ENCODE measurements at regions not wholly inside any gene's neighbourhood (a gene's known extent, or its start where the extent isn't known, plus 50 kb on each side); places are given as distances from the start of the nearest gene placed in this dataset.

DNA sequence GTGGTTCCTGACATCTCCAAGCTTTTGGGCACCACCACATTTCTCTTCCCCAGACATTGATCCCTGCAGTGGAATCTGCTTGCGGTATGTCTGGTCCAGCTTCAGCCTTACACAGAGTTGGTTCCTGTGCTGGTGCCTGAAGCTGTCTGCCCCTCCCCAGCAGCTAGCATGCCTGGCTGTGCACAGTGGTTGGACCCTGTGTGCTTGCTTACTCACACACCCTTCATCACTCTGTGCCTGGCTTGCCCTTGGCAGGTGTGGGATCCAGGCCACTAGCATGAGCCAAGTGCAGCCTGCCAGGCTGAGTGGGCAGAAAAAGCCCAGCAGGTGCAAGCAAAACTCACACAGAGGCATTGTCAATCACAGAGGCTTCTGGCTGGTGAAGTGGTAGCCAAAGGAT lies 473.8 kb downstream of the ACTRT1 start:
- Histone ChIP-seq H3K9me3 (ENCODE audit: control insufficient read depth, insufficient read depth, low read length) (peaks cover 11% of the 10 kb centered on the region), H3K27ac (ENCODE audit: low read depth, low read length) (no peak overlapping the region), H3K4me3 (ENCODE audit: low read depth, low read length) (no peak overlapping the region), H3K9ac (ENCODE audit: low read depth, low read length) (no peak overlapping the region), H3K36me3 (ENCODE audit: control insufficient read depth, insufficient read depth, low read length) (no peaks in the 10 kb centered on the region), H3K27me3 (ENCODE audit: control insufficient read depth, insufficient read depth, low read length) (no peaks in the 10 kb centered on the region), H3K4me1 (ENCODE audit: control insufficient read depth, insufficient read depth, low read length) (no peaks in the 10 kb centered on the region)

DNA sequence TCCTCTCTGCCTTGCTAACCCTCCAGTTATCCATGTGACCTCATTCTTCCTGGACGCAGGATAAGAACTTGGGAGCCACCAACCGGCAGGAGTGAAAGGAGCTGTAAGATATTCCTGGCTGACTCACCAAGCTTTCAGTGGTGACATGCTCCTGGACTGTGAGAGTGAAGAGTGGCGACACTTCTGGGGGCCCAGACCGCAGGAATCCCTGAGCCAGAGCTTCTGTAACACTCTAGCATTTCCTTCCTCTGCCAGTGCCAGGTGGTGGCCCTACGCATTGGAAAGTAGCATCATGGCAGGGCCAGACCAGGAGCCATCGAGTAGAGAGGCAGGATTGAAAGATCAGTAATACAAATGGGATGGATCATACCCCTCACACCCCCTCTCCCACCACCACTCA lies 474.3 kb downstream of the ACTRT1 start:
- no peak overlapping the region for H3K4me3 ChIP-seq (ENCODE audit: low read depth, low read length)
- H3K9me3 ChIP-seq (ENCODE audit: control insufficient read depth, insufficient read depth, low read length) = peaks cover 11% of the 10 kb centered on the region
- H3K9ac ChIP-seq (ENCODE audit: low read depth, low read length) = no peak overlapping the region
- no peak overlapping the region for H3K27ac ChIP-seq (ENCODE audit: low read depth, low read length)
- no peaks in the 10 kb centered on the region for H3K27me3 ChIP-seq (ENCODE audit: control insufficient read depth, insufficient read depth, low read length)
- H3K4me1 ChIP-seq (ENCODE audit: control insufficient read depth, insufficient read depth, low read length) = no peaks in the 10 kb centered on the region
- H3K36me3 ChIP-seq (ENCODE audit: control insufficient read depth, insufficient read depth, low read length) = no peaks in the 10 kb centered on the region

DNA sequence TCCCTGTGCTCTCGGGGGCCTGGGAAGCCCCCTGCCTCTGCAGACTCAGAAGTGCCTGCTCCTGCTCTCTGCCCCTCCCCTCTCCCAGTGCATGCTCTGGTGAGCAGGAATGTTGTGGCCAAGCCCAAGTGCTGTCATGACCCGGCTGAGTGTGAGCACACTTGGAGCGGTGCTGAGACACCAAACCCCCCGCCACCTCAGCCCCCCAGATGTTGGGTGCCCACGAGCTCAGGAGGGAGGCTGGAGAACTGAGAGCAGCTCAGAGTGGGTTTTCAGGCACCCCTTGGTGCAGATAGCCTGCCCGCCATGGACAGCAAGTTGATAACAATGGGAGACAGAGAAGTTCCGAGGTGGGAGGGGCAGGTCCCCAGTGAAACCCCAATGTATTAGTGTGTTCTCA lies 477.4 kb downstream of the ACTRT1 start:
- Histone ChIP-seq H3K36me3 (ENCODE audit: control insufficient read depth, insufficient read depth, low read length) (no peaks in the 10 kb centered on the region), H3K4me3 (ENCODE audit: low read depth, low read length) (no peak overlapping the region), H3K9me3 (ENCODE audit: control insufficient read depth, insufficient read depth, low read length) (peaks cover 11% of the 10 kb centered on the region), H3K27ac (ENCODE audit: low read depth, low read length) (no peak overlapping the region), H3K9ac (ENCODE audit: low read depth, low read length) (no peak overlapping the region), H3K27me3 (ENCODE audit: control insufficient read depth, insufficient read depth, low read length) (no peaks in the 10 kb centered on the region), H3K4me1 (ENCODE audit: control insufficient read depth, insufficient read depth, low read length) (peaks cover 13% of the 10 kb centered on the region)

DNA sequence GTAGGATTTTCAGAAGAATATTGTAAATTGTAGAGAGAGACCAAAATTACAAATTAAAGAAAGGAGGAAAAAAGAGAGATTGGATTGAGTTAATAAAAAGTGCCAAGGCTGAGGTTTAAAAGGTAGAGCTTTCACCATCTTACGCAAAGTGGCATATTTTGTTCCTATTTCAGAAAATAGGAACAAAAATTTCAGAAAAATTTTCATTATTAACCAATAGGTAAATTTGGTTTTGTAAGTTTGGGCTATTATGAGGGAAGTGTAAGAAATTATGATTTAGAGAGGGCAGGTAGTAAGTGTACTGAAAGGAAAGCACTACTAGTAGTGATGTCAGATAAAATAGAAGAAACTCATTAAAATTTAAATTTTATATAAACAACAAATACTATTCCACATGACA lies 479.7 kb downstream of the ACTRT1 start:
- Histone ChIP-seq H3K4me3 (ENCODE audit: low read depth, low read length) (no peak overlapping the region), H3K9ac (ENCODE audit: low read depth, low read length) (no peak overlapping the region), H3K27me3 (ENCODE audit: control insufficient read depth, insufficient read depth, low read length) (no peaks in the 10 kb centered on the region), H3K36me3 (ENCODE audit: control insufficient read depth, insufficient read depth, low read length) (no peaks in the 10 kb centered on the region), H3K9me3 (ENCODE audit: control insufficient read depth, insufficient read depth, low read length) (peaks cover 6% of the 10 kb centered on the region; the same call in 1 of the 2 replicates), H3K4me1 (ENCODE audit: control insufficient read depth, insufficient read depth, low read length) (peaks cover 19% of the 10 kb centered on the region), H3K27ac (ENCODE audit: low read depth, low read length) (no peak overlapping the region)

DNA sequence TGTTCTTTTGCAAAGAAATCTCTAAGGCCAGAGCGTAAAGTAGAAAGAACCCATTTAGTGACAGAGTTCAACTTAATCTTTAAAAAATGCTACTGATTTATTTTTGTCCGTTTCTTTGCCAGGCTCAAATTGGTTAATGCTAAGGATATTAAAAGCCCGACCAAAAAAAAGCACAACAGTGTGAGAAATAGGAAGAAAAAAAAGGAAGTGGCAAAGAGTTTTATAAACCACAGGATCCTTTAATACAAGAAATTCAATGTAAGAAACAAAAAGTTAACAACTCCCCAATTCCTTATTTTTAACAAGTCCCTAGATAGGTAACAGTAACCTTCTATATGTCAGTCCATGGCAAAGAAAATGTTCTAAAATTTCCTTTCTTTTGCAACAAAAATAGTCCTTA lies 480.4 kb downstream of the ACTRT1 start:
- Histone ChIP-seq H3K9ac (ENCODE audit: low read depth, low read length) (no peak overlapping the region), H3K9me3 (ENCODE audit: control insufficient read depth, insufficient read depth, low read length) (peaks cover 5% of the 10 kb centered on the region; the same call in 1 of the 2 replicates), H3K4me1 (ENCODE audit: control insufficient read depth, insufficient read depth, low read length) (peaks cover 19% of the 10 kb centered on the region), H3K27ac (ENCODE audit: low read depth, low read length) (no peak overlapping the region), H3K4me3 (ENCODE audit: low read depth, low read length) (no peak overlapping the region), H3K27me3 (ENCODE audit: control insufficient read depth, insufficient read depth, low read length) (no peaks in the 10 kb centered on the region), H3K36me3 (ENCODE audit: control insufficient read depth, insufficient read depth, low read length) (no peaks in the 10 kb centered on the region)

DNA sequence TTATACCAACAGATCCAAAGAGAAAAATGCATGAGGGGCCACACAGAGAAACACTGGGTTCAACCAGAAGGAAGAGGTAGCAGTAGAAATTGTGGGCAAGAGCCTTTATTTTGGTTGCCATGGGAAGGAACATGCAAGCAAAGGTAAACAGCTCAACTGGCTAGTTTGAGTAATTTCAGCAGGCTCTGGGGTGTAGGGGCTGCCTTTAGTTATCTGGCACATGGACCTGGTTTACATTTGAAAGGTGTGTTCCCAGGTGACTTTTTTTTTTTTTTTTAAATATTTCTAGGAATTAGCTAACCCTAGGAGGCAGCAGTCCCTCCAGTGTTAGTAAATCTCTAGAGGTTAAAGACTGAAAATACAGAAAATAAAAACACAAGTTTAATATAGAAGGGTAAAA lies 481.9 kb downstream of the ACTRT1 start:
- no peaks in the 10 kb centered on the region for H3K36me3 ChIP-seq (ENCODE audit: control insufficient read depth, insufficient read depth, low read length)
- no peak overlapping the region for H3K27ac ChIP-seq (ENCODE audit: low read depth, low read length)
- no peaks in the 10 kb centered on the region for H3K27me3 ChIP-seq (ENCODE audit: control insufficient read depth, insufficient read depth, low read length)
- H3K9ac ChIP-seq (ENCODE audit: low read depth, low read length) = no peak overlapping the region
- no peak overlapping the region; the same call in 1 of the 2 replicates for H3K4me3 ChIP-seq (ENCODE audit: low read depth, low read length)
- H3K4me1 ChIP-seq (ENCODE audit: control insufficient read depth, insufficient read depth, low read length) = peaks cover 19% of the 10 kb centered on the region
- H3K9me3 ChIP-seq (ENCODE audit: control insufficient read depth, insufficient read depth, low read length) = no peaks in the 10 kb centered on the region

DNA sequence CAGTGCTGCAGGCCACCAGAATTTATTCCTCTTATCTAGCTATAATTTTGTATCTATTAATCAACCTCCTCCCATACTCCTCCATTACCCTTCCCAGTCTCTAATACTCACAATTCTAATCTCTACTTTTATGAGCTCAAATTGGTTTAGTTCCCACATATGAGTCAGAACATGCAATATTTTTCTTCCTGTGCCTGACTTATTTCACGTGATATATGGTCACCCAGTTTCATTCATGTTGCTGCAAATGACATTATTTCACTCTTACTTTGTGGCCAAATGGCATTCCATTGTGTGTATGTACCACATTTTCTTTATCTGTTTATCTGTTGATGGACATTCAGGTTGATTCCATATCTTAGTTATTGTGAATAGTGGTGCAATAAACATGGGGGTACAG lies 483.5 kb downstream of the ACTRT1 start:
- no peaks in the 10 kb centered on the region for H3K36me3 ChIP-seq (ENCODE audit: control insufficient read depth, insufficient read depth, low read length)
- peaks cover 19% of the 10 kb centered on the region for H3K4me1 ChIP-seq (ENCODE audit: control insufficient read depth, insufficient read depth, low read length)
- no peak overlapping the region for H3K9ac ChIP-seq (ENCODE audit: low read depth, low read length)
- no peaks in the 10 kb centered on the region for H3K27me3 ChIP-seq (ENCODE audit: control insufficient read depth, insufficient read depth, low read length)
- no peaks in the 10 kb centered on the region for H3K9me3 ChIP-seq (ENCODE audit: control insufficient read depth, insufficient read depth, low read length)
- no peak overlapping the region for H3K27ac ChIP-seq (ENCODE audit: low read depth, low read length)
- H3K4me3 ChIP-seq (ENCODE audit: low read depth, low read length) = no peak overlapping the region

DNA sequence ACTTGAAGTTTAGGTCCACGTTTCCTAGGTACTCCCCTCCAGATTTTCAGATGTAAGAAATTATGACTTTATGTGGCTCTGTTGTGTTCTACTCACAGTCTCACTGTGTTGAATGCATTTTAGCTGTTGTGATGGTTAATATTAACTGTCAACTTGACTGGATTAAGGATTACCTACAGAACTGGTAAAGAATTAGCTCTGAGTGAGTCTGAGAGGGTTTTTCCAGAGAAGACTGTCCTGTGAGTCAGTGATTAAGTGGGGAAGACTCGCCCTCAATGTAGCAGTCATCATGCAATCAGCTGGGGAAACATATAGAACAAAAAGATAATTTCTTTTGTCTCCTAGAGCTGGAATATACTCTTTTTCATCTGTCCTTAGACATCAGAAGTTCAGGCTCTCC lies 493.4 kb downstream of the ACTRT1 start:
- Histone ChIP-seq H3K36me3 (ENCODE audit: control insufficient read depth, insufficient read depth, low read length) (no peaks in the 10 kb centered on the region), H3K27ac (ENCODE audit: low read depth, low read length) (no peak overlapping the region), H3K4me1 (ENCODE audit: control insufficient read depth, insufficient read depth, low read length) (no peaks in the 10 kb centered on the region), H3K27me3 (ENCODE audit: control insufficient read depth, insufficient read depth, low read length) (no peaks in the 10 kb centered on the region), H3K9ac (ENCODE audit: low read depth, low read length) (no peak overlapping the region), H3K4me3 (ENCODE audit: low read depth, low read length) (no peak overlapping the region), H3K9me3 (ENCODE audit: control insufficient read depth, insufficient read depth, low read length) (peaks cover 3% of the 10 kb centered on the region)

DNA sequence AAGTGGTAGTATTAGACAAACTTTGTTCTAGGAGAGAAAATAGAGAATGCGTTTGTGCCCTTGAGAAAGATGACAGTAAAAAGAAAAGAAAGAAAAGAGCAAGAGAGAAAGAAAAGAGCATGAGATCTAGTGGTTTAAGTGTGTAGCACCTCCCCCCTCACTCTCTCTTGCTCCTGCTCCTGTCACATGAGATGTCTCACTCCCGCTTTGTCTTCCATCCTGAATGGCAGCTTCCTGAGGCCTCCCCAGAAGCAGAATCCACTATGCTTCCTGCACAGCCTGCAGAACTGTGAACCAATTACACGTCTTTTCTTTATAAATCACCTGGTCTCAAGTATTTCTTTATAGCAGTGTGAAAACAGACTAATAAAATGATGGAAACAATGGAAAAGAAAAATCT lies 499.6 kb downstream of the ACTRT1 start:
- no peaks in the 10 kb centered on the region for H3K36me3 ChIP-seq (ENCODE audit: control insufficient read depth, insufficient read depth, low read length)
- H3K9ac ChIP-seq (ENCODE audit: low read depth, low read length) = no peak overlapping the region
- H3K4me3 ChIP-seq (ENCODE audit: low read depth, low read length) = no peak overlapping the region
- 0 out of 2 replicates have a peak, but pooled peaks cover 2% of the 10 kb centered on the region for H3K9me3 ChIP-seq (ENCODE audit: control insufficient read depth, insufficient read depth, low read length)
- H3K27ac ChIP-seq (ENCODE audit: low read depth, low read length) = no peak overlapping the region
- peaks cover 4% of the 10 kb centered on the region for H3K4me1 ChIP-seq (ENCODE audit: control insufficient read depth, insufficient read depth, low read length)
- no peaks in the 10 kb centered on the region for H3K27me3 ChIP-seq (ENCODE audit: control insufficient read depth, insufficient read depth, low read length)

DNA sequence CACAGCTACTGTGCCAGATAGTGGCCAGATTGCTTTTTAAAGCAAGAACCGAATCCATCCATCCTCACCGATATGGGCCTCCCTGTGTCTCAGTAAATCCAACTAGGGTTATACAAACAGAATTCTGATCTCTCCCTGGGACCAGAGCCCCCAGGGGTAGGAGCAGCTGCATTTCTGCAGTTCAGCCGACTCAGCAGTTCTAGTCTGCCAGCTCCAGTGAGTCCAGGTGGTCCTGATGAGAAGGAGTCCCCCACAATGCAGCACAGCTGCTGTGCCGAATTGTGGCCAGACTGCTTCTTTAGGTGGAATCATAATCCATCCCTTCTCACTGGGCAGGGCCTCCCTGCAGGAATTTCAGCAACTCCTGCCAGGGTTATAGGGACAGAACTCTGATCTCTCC lies 532.9 kb downstream of the ACTRT1 start:
- Histone ChIP-seq H3K9ac (ENCODE audit: low read depth, low read length) (no peak overlapping the region), H3K36me3 (ENCODE audit: control insufficient read depth, insufficient read depth, low read length) (no peaks in the 10 kb centered on the region), H3K27ac (ENCODE audit: low read depth, low read length) (no peak overlapping the region), H3K4me3 (ENCODE audit: low read depth, low read length) (no peak overlapping the region), H3K9me3 (ENCODE audit: control insufficient read depth, insufficient read depth, low read length) (no peaks in the 10 kb centered on the region; the same call in 1 of the 2 replicates), H3K27me3 (ENCODE audit: control insufficient read depth, insufficient read depth, low read length) (no peaks in the 10 kb centered on the region), H3K4me1 (ENCODE audit: control insufficient read depth, insufficient read depth, low read length) (no peaks in the 10 kb centered on the region)

DNA sequence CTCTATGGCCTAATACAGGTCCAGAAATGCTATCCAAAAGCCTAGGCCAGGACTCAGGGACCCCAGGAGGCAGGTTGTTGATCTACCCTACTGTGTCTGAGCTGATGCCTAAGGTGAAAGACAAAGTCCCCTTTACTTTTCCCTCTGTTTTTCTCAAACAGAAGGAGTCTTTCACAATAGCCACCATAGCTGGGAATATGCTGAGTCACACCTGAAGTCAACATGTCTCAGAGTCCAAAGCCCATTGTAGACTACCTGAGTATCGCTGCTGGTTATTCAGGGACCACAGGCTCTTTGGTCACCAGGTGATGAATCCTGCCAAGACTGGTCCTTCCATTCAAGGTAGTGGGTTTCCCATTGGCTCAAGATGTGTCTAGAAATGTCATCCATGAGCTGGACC lies 562.2 kb downstream of the ACTRT1 start:
- no peaks in the 10 kb centered on the region for H3K36me3 ChIP-seq (ENCODE audit: control insufficient read depth, insufficient read depth, low read length)
- no peak overlapping the region for H3K9ac ChIP-seq (ENCODE audit: low read depth, low read length)
- H3K9me3 ChIP-seq (ENCODE audit: control insufficient read depth, insufficient read depth, low read length) = peaks cover 14% of the 10 kb centered on the region; the same call in 1 of the 2 replicates
- no peaks in the 10 kb centered on the region for H3K4me1 ChIP-seq (ENCODE audit: control insufficient read depth, insufficient read depth, low read length)
- H3K27me3 ChIP-seq (ENCODE audit: control insufficient read depth, insufficient read depth, low read length) = no peaks in the 10 kb centered on the region
- no peak overlapping the region for H3K27ac ChIP-seq (ENCODE audit: low read depth, low read length)
- H3K4me3 ChIP-seq (ENCODE audit: low read depth, low read length) = no peak overlapping the region

DNA sequence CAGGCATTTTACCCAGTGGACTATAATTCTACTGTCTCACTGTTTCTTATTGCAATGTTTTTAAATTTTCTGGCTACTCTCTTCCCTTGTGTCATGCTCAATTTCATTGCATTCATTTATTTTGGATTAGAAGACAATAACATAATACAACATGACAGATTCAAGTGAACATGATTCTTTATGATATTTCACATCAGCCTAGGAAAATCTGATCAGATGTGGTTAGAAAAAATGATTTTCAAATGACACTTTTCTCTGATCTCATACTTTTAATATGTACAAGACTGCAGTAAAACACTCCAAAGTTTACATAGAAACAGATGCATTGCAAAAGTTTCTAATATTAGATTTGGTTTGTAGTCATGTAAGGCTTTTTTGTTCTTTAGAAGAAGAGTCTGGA lies 586.0 kb downstream of the ACTRT1 start:
- Histone ChIP-seq H3K9ac (ENCODE audit: low read depth, low read length) (no peak overlapping the region), H3K4me1 (ENCODE audit: control insufficient read depth, insufficient read depth, low read length) (no peaks in the 10 kb centered on the region), H3K36me3 (ENCODE audit: control insufficient read depth, insufficient read depth, low read length) (no peaks in the 10 kb centered on the region), H3K4me3 (ENCODE audit: low read depth, low read length) (no peak overlapping the region), H3K27me3 (ENCODE audit: control insufficient read depth, insufficient read depth, low read length) (no peaks in the 10 kb centered on the region), H3K9me3 (ENCODE audit: control insufficient read depth, insufficient read depth, low read length) (no peaks in the 10 kb centered on the region), H3K27ac (ENCODE audit: low read depth, low read length) (no peak overlapping the region)
